OCI-M1 (cell line): ENCODE measurements at regions not wholly inside any gene's neighbourhood (a gene's known extent, or its start where the extent isn't known, plus 50 kb on each side); places are given as distances from the start of the nearest gene placed in this dataset.

ENCODE experiments used
- DNase-seq: peaks from one replicate; lab custom pipeline; 2025; lab: John Stamatoyannopoulos, UW

DNA sequence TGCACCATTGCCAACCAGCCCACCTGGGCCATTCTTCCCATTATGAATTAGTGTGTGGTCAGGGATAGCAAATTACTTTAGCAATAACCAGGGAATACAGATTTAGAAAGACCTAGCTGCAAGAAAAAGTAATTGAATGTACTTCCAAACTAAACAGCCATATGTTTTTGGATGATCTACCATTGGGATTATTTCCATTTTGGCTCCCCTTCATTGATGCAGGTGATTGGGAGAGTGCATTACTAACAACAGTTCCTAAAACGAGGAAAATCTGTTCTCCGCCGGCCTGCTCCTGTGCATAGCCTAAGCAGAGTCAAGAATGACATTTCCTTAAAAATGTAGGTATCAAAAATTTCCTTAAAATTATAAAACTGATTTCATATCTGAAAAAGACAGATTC lies 58.5 kb downstream of the MAIP1 start:
- DNase-seq = no peak

- peak; percentile 26 for DNase-seq
Measured at GRCh38 chr2:200021449-200022114, 66.2 kb downstream of the MAIP1 start.

GRCh38 chr2:200022511-200022910 lies 67.1 kb downstream of the MAIP1 start:
- DNase-seq = no peak

DNA sequence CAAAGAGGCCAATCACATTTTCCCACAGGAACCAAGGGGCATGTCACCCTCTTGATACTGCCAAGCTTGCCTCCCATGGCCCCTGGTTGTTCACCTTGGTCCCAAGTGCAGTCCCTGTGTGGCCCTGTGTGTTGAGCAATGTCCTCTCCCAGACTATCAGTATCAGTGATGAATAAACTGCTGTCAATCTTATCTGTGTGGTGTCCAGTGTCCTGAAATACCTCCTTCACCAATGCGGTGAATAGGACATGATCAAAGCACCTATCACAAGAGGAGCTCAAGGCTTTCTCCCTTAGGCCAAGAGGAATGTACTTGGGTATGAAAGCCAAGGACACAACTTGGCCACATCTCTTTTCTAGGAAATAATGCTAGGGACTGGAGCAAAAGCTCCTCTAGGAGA lies 68.2 kb downstream of the MAIP1 start:
- DNase-seq = no peak

GRCh38 chr2:200025717-200026116 lies 70.3 kb downstream of the MAIP1 start:
- DNase-seq = no peak

GRCh38 chr2:200026332-200027230 lies 71.2 kb downstream of the MAIP1 start:
- no peak for DNase-seq

DNA sequence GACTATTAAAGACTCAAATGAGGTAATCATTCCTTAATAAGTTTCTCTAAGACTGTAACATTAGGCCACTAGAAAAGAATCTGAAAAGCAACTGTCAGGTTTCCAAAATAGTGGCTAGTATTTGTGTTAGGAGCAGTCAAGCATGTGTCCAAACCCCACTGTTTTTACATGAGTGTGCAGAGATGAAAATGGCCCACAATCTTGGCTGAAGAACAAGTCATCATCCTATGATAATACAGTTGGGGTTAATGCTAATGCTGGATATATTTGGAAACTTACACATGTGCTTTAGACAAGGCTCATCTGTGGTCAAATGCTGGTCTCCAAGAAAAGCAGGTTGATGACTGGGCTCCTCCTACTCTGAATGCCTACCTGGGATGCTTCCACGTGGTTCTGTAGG lies 73.6 kb downstream of the MAIP1 start:
- no peak for DNase-seq

- DNase-seq = no peak
Measured at GRCh38 chr2:200032895-200033294, 77.5 kb downstream of the MAIP1 start.

DNA sequence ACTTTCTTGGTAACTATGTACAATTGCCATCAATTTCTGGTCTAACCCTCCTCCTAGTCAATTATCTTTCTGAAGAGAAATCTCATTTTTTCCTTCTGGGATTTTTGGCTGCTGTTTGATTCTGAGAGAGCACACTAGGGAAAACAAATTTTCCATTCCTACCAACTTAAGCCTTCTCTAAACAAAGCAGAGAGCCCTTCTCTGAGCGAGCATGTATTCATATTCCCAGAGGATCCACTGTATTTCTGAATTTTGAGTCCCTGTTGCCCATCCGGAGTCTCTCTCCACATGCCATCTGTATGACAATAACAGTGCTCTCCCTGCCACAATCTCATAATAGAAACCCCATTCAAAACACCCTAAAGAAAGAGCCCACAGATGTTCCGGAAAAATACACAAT lies 78.5 kb downstream of the MAIP1 start:
- no peak for DNase-seq

- DNase-seq = no peak
Measured at GRCh38 chr2:200034816-200035215, 79.4 kb downstream of the MAIP1 start.

GRCh38 chr2:200039724-200040650 lies 84.6 kb downstream of the MAIP1 start:
- DNase-seq = no peak

DNA sequence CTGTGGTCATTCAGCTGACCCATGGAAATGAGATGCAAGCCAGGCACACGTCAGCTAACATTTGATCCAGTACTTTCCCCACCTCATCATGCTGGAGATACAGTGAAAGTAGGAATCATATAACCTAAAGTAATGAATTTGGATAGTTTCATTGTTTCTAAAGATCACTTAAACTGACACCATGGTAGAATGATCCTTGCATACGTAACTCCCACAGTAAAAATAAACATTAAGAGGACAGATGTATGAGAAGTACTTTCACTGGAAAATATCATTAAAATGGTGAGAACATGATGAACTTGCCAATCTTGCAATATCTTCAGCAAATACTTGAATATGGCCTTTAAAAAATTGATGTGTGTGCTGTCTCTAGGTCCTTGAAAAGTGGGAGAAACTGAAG lies 85.4 kb downstream of the MAIP1 start:
- DNase-seq = no peak

GRCh38 chr2:200041639-200042038 lies 86.3 kb downstream of the MAIP1 start:
- DNase-seq = no peak

GRCh38 chr2:200042102-200042735 lies 86.8 kb downstream of the MAIP1 start:
- peak; percentile 18 for DNase-seq

DNA sequence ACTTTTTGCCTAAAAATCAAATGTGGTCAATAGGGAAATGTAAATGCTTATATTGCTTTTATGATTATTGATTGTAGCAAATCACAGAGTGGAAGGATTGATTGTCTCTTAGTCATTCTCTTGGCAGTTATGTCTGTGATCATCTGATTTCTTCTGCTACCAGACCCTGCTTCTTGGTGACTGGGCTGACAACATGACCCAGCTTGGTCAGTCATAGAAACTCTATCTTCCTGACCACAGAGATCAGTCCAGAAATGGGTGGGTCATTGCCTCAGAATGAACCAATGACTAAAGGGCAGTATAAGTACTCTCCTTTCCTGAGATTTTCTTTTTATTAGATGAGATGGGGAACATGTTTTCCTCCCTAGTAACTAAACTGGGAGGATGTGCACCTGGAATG lies 87.6 kb downstream of the MAIP1 start:
- no peak for DNase-seq

GRCh38 chr2:200044453-200044852 lies 89.1 kb downstream of the MAIP1 start:
- DNase-seq = no peak

GRCh38 chr2:200048421-200048820 lies 93.0 kb downstream of the MAIP1 start:
- no peak for DNase-seq

- DNase-seq = no peak
Measured at GRCh38 chr2:200049086-200049485, 93.7 kb downstream of the MAIP1 start.

GRCh38 chr2:200050921-200051610 lies 95.7 kb downstream of the MAIP1 start:
- no peak for DNase-seq

GRCh38 chr2:200051611-200051945 lies 96.2 kb downstream of the MAIP1 start:
- no peak for DNase-seq

DNA sequence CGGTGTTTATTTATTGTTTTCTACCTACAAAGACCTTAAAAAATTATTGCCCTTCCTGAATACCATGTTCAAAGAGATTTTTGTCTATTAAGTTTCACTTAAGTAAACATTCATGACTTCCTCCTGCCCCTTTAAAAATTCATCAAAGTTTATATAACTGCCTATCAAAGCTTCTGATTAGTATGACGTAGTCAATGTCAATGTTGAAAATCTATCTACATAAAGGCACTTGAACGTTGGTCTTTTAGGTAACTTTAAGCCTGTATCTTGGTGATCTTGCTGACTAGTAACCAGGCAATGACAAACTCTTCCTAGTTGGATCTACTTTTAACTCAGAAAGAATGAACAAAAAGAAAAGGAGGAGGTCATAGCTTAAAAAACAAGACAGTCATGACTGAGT lies 97.2 kb downstream of the MAIP1 start:
- DNase-seq = no peak
